MM.1S (cell line): ENCODE measurements at regions not wholly inside any gene's neighbourhood (a gene's known extent, or its start where the extent isn't known, plus 50 kb on each side); places are given as distances from the start of the nearest gene placed in this dataset.

Experiments used
- DNase-seq: peaks from one replicate; pipeline ENCODE4 v3.0.0-alpha.2; 2015
- H2AFZ ChIP-seq: fragments of 300-600 bp; sonication (generic); 2 replicates; pipeline ENCODE4 v1.6.0; 2016; ENCODE audit warnings: antibody characterized with exemption, low read length
- H3F3A ChIP-seq: fragments of 300-600 bp; sonication (generic); 2 replicates; pipeline ENCODE4 v1.6.1; 2016; ENCODE audit warnings: mild to moderate bottlenecking, antibody characterized with exemption, low read length, moderate library complexity, mixed read lengths; ENCODE audit not compliant: insufficient read depth
- H3K27ac ChIP-seq: fragments of 300-600 bp; sonication (generic); 2 replicates; pipeline ENCODE4 v1.5.1; 2016; ENCODE audit warnings: mild to moderate bottlenecking, low read length
- H3K27me3 ChIP-seq: fragments of 300-600 bp; sonication (generic); replicated peaks from 2 replicates; pipeline ENCODE4 v1.6.0; 2016; ENCODE audit warnings: low read length; ENCODE audit not compliant: insufficient read depth
- H3K36me3 ChIP-seq: fragments of 300-600 bp; sonication (generic); replicated peaks from 2 replicates; pipeline ENCODE4 v1.6.1; 2016; ENCODE audit warnings: mild to moderate bottlenecking, low read length, mixed read lengths; ENCODE audit not compliant: insufficient read depth
- H3K4me1 ChIP-seq: fragments of 300-600 bp; sonication (generic); 2 replicates; pipeline ENCODE4 v1.6.1; 2016; ENCODE audit warnings: low read length, mixed read lengths
- H3K4me2 ChIP-seq: fragments of 300-600 bp; sonication (generic); 2 replicates; pipeline ENCODE4 v1.6.0; 2016; ENCODE audit warnings: low read depth, low read length
- H3K4me3 ChIP-seq: fragments of 300-600 bp; sonication (generic); 2 replicates; pipeline ENCODE4 v1.5.1; 2016; ENCODE audit warnings: low read length, mixed read lengths
- H3K79me2 ChIP-seq: fragments of 300-600 bp; sonication (generic); 2 replicates; pipeline ENCODE4 v1.6.1; 2016; ENCODE audit warnings: mixed run types, low read length, mixed read lengths
- H3K9ac ChIP-seq: fragments of 300-600 bp; sonication (generic); 2 replicates; pipeline ENCODE4 v1.6.1; 2016; ENCODE audit warnings: low read length, mixed read lengths
- H3K9me2 ChIP-seq: fragments of 300-600 bp; sonication (generic); replicated peaks from 2 replicates; pipeline ENCODE4 v1.6.1; 2016; ENCODE audit warnings: mild to moderate bottlenecking, low read length, mixed read lengths; ENCODE audit not compliant: insufficient read depth
- H3K9me3 ChIP-seq: fragments of 300-600 bp; sonication (generic); replicated peaks from 2 replicates; pipeline ENCODE4 v1.6.1; 2016; ENCODE audit warnings: mild to moderate bottlenecking, low read length, mixed read lengths; ENCODE audit not compliant: insufficient read depth
- H4K20me1 ChIP-seq: fragments of 300-600 bp; sonication (generic); 2 replicates; pipeline ENCODE4 v1.6.1; 2016; ENCODE audit warnings: mild to moderate bottlenecking, low read length, moderate library complexity, mixed read lengths; ENCODE audit not compliant: insufficient read depth
- EZH2 ChIP-seq: fragments of 300-600 bp; sonication (generic); optimal IDR thresholded peaks from 2 replicates; pipeline ENCODE3; 2017; ENCODE audit warnings: low read depth, mild to moderate bottlenecking, antibody characterized with exemption, low read length, mixed read lengths
- EZH2phosphoT487 ChIP-seq: fragments of 300-600 bp; sonication (generic); IDR thresholded peaks from 2 replicates; pipeline ENCODE4 v1.6.1; 2018; ENCODE audit warnings: antibody characterized with exemption, low read length
- TF ChIP-seq, protein P1 (sequence below): fragments of 300-600 bp; sonication (generic); IDR thresholded peaks from 2 replicates; pipeline ENCODE4 v1.5.1; 2016; ENCODE audit warnings: antibody characterized with exemption, low read length, mixed read lengths

DNA sequence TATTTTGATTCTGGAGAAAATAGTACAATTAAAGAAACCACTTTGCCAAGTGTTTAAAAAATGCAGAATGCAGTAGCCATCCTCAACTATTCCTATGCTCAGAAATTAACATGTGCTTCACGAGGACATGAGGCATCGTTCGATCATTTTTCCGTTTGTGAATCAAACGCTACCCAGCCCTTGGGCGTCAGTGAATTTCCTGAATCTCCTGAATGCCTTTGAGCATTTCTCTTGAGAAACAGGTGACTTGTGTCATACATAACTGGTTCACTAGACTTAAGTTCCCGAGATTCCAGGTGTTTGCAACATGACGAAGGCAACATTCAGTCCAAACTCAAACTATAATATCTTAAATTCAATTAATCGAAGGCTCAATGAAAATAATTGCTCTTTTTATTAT is 110.0 kb upstream of the ALKAL2 start:
- TF ChIP-seq, protein P1, sequence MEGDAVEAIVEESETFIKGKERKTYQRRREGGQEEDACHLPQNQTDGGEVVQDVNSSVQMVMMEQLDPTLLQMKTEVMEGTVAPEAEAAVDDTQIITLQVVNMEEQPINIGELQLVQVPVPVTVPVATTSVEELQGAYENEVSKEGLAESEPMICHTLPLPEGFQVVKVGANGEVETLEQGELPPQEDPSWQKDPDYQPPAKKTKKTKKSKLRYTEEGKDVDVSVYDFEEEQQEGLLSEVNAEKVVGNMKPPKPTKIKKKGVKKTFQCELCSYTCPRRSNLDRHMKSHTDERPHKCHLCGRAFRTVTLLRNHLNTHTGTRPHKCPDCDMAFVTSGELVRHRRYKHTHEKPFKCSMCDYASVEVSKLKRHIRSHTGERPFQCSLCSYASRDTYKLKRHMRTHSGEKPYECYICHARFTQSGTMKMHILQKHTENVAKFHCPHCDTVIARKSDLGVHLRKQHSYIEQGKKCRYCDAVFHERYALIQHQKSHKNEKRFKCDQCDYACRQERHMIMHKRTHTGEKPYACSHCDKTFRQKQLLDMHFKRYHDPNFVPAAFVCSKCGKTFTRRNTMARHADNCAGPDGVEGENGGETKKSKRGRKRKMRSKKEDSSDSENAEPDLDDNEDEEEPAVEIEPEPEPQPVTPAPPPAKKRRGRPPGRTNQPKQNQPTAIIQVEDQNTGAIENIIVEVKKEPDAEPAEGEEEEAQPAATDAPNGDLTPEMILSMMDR: no peak
- no peak for TF ChIP-seq EZH2
- no peak for TF ChIP-seq EZH2phosphoT487

DNA sequence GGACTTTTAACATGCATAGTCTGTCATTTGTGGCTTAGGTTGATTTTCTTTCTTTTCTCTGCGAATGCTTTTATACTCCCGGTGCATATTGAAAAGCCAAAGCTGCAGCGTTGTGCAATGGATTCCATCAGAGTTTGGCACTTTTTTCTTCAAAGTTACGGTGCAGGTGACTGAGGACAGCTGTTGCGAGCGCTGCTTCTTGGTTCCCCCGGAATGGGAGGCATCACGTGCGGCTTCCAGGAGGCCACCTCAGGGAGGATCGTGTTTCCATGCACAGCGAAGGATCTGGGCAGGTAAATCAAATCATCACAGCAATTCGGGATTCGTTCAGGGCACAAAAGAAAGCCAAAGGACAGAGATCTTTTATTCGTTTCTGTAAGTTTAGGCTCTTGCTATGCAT is 109.6 kb upstream of the ALKAL2 start:
- Histone ChIP-seq H3K27ac (no peak overlapping the region), H3K79me2 (no peaks in the 10 kb centered on the region), H3K9me3 (no peaks in the 10 kb centered on the region), H3K9ac (no peak overlapping the region), H3F3A (no peaks in the 10 kb centered on the region), H4K20me1 (no peaks in the 10 kb centered on the region), H2AFZ (no peak overlapping the region), H3K4me3 (no peak overlapping the region), H3K36me3 (no peaks in the 10 kb centered on the region), H3K27me3 (no peaks in the 10 kb centered on the region), H3K9me2 (no peaks in the 10 kb centered on the region), H3K4me2 (no peak overlapping the region), H3K4me1 (no peaks in the 10 kb centered on the region)
- TF ChIP-seq, protein P1: no peak
- TF ChIP-seq EZH2: no peak
- TF ChIP-seq EZH2phosphoT487: no peak
- no peak for DNase-seq

More for the DNA sequence above, 110.0 kb upstream of the ALKAL2 start:
- H3F3A ChIP-seq: no peaks in the 10 kb centered on the region
- no peaks in the 10 kb centered on the region for H4K20me1 ChIP-seq
- no peaks in the 10 kb centered on the region for H3K9me3 ChIP-seq
- no peak overlapping the region for H3K4me3 ChIP-seq
- no peaks in the 10 kb centered on the region for H3K9me2 ChIP-seq
- no peaks in the 10 kb centered on the region for H3K4me1 ChIP-seq
- H2AFZ ChIP-seq: no peak overlapping the region
- no peaks in the 10 kb centered on the region for H3K27me3 ChIP-seq
- no peaks in the 10 kb centered on the region for H3K36me3 ChIP-seq
- DNase-seq: no peak
- no peak overlapping the region for H3K9ac ChIP-seq
- no peak overlapping the region for H3K27ac ChIP-seq
- no peak overlapping the region for H3K4me2 ChIP-seq
- no peaks in the 10 kb centered on the region for H3K79me2 ChIP-seq

DNA sequence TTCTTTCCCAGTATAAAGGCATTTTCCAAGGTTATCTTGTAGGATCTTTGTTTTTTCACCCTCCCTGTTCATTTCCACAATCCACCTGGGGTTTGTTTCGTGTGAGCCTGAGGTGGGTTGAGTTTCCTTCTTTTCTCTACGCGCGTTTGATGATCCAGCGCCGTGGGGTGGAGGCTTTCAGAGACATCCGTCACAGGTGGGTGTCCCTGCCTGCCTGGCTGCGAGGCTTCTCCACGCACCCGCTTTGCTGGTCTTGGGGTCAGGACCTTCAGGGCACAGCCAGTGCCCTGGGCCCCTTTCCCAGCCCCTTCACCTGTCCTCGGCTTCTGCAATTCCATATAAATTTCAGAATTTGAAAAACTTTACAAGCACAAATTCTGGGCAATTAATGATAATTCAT is 109.0 kb upstream of the ALKAL2 start:
- Histone ChIP-seq H3K79me2 (no peaks in the 10 kb centered on the region), H3K36me3 (no peaks in the 10 kb centered on the region), H4K20me1 (no peaks in the 10 kb centered on the region), H3K9me2 (no peaks in the 10 kb centered on the region), H3K9me3 (no peaks in the 10 kb centered on the region), H3F3A (no peaks in the 10 kb centered on the region), H3K4me1 (no peaks in the 10 kb centered on the region), H3K27ac (no peak overlapping the region), H2AFZ (no peak overlapping the region), H3K4me2 (no peak overlapping the region), H3K27me3 (no peaks in the 10 kb centered on the region), H3K9ac (no peak overlapping the region), H3K4me3 (no peak overlapping the region)
- no peak for DNase-seq
- TF ChIP-seq, protein P1: no peak
- TF ChIP-seq EZH2 (no peak), EZH2phosphoT487 (no peak)
